ENCODE measurements at regions not wholly inside any gene's neighbourhood (a gene's known extent, or its start where the extent isn't known, plus 50 kb on each side); places are given as distances from the start of the nearest gene placed in this dataset.

GRCh38 chr3:147513785-147514184, 104.6 kb downstream of the ZIC1 start:
- no peak for TF ChIP-seq CTCF (IDR thresholded peaks at IDR 0.05; ENCODE audit: low read depth, low read length, poor library complexity, severe bottlenecking)
- no peak for TF ChIP-seq EZH2phosphoT487 (IDR thresholded peaks at IDR 0.05; ENCODE audit: borderline replicate concordance, low read length)
